Panc1 (cell line): ENCODE measurements at regions not wholly inside any gene's neighbourhood (a gene's known extent, or its start where the extent isn't known, plus 50 kb on each side); places are given as distances from the start of the nearest gene placed in this dataset.

Source experiments
- TCF7L2 ChIP-seq: IDR thresholded peaks from 2 replicates; pipeline ENCODE4 v1.6.1; 2011; ENCODE audit warnings: mild to moderate bottlenecking, low read depth, low read length, inconsistent platforms
- TF ChIP-seq, protein P1 (sequence below): fragments of 450-650 bp; IDR thresholded peaks from 2 replicates; pipeline ENCODE4 v1.5.1; 2017; ENCODE audit warnings: mild to moderate bottlenecking
- TF ChIP-seq, protein P2 (sequence below), 2 experiments: IDR thresholded peaks; 2 replicates each; pipeline ENCODE4 v1.6.1; 2011 to 2012; ENCODE audit warnings: low read depth in 2 of 2, control low read depth in 1 of 2, low read length in 1 of 2, mild to moderate bottlenecking in 1 of 2, moderate library complexity in 1 of 2; ENCODE audit not compliant: insufficient read depth in 1 of 2

DNA sequence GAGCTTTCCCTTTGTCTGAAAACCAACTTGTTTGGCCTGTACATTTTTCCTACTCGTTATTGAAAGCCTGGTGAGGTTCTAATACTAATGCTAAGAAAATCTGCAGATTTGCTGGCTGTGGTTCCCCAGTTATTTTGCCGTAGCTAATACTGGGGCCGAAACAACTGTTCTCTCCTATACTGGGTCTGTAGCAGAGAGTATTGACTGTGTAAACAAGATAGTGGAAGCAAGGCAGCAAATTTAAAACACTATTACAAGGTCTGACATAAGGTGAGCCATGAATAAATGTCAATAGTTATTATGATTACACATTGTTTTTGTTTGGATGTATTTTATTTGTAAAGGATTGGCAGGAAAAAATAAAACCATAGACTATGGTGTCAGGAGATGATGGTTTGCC lies 1244.0 kb downstream of the AACS start:
- TF ChIP-seq, protein P1, sequence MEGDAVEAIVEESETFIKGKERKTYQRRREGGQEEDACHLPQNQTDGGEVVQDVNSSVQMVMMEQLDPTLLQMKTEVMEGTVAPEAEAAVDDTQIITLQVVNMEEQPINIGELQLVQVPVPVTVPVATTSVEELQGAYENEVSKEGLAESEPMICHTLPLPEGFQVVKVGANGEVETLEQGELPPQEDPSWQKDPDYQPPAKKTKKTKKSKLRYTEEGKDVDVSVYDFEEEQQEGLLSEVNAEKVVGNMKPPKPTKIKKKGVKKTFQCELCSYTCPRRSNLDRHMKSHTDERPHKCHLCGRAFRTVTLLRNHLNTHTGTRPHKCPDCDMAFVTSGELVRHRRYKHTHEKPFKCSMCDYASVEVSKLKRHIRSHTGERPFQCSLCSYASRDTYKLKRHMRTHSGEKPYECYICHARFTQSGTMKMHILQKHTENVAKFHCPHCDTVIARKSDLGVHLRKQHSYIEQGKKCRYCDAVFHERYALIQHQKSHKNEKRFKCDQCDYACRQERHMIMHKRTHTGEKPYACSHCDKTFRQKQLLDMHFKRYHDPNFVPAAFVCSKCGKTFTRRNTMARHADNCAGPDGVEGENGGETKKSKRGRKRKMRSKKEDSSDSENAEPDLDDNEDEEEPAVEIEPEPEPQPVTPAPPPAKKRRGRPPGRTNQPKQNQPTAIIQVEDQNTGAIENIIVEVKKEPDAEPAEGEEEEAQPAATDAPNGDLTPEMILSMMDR = no peak
- TF ChIP-seq TCF7L2 = no peak
- TF ChIP-seq, protein P2, sequence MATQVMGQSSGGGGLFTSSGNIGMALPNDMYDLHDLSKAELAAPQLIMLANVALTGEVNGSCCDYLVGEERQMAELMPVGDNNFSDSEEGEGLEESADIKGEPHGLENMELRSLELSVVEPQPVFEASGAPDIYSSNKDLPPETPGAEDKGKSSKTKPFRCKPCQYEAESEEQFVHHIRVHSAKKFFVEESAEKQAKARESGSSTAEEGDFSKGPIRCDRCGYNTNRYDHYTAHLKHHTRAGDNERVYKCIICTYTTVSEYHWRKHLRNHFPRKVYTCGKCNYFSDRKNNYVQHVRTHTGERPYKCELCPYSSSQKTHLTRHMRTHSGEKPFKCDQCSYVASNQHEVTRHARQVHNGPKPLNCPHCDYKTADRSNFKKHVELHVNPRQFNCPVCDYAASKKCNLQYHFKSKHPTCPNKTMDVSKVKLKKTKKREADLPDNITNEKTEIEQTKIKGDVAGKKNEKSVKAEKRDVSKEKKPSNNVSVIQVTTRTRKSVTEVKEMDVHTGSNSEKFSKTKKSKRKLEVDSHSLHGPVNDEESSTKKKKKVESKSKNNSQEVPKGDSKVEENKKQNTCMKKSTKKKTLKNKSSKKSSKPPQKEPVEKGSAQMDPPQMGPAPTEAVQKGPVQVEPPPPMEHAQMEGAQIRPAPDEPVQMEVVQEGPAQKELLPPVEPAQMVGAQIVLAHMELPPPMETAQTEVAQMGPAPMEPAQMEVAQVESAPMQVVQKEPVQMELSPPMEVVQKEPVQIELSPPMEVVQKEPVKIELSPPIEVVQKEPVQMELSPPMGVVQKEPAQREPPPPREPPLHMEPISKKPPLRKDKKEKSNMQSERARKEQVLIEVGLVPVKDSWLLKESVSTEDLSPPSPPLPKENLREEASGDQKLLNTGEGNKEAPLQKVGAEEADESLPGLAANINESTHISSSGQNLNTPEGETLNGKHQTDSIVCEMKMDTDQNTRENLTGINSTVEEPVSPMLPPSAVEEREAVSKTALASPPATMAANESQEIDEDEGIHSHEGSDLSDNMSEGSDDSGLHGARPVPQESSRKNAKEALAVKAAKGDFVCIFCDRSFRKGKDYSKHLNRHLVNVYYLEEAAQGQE (IDR thresholded peaks at IDR 0.05; ENCODE audit: insufficient read depth in 1 of 2, low read depth in 2 of 2, low read length in 1 of 2) = no peak
